AG10803 (cell line): ENCODE measurements at regions not wholly inside any gene's neighbourhood (a gene's known extent, or its start where the extent isn't known, plus 50 kb on each side); places are given as distances from the start of the nearest gene placed in this dataset.

ENCODE experiments used
- DNase-seq: peaks from one replicate; pipeline ENCODE4 v3.0.0; 2010; ENCODE audit warnings: low read depth
- H3K4me3 ChIP-seq: 2 replicates; pipeline ENCODE4 v1.5.1; 2011; ENCODE audit warnings: mild to moderate bottlenecking, low read length, control low read depth
- CTCF ChIP-seq: conservative IDR thresholded peaks from 2 replicates; pipeline ENCODE4 v1.5.1; 2011; ENCODE audit warnings: mild to moderate bottlenecking, low read length, control low read depth, inconsistent platforms

GRCh38 chr18:27763341-27763740 is 413.6 kb downstream of the CDH2 start:
- no peak overlapping the region for H3K4me3 ChIP-seq
- DNase-seq = no peak
- TF ChIP-seq CTCF = no peak

GRCh38 chr18:27762054-27762453 is 414.9 kb downstream of the CDH2 start:
- no peak overlapping the region for H3K4me3 ChIP-seq
- no peak for TF ChIP-seq CTCF
- no peak for DNase-seq

GRCh38 chr18:27752944-27753343 is 424.0 kb downstream of the CDH2 start:
- H3K4me3 ChIP-seq = no peak overlapping the region
- no peak for DNase-seq
- TF ChIP-seq CTCF = no peak

- no peak for DNase-seq
- no peak overlapping the region for H3K4me3 ChIP-seq
- no peak for TF ChIP-seq CTCF
These were observed 426.0 kb downstream of the CDH2 start for GRCh38 chr18:27750923-27751322.

- no peak overlapping the region for H3K4me3 ChIP-seq
- DNase-seq = peak; percentile 48
- peak; percentile 58 for TF ChIP-seq CTCF
These were observed 426.9 kb downstream of the CDH2 start for GRCh38 chr18:27750014-27750413.

GRCh38 chr18:27749194-27749593 is 427.7 kb downstream of the CDH2 start:
- H3K4me3 ChIP-seq = no peak overlapping the region
- TF ChIP-seq CTCF = no peak
- DNase-seq = no peak

- no peak for TF ChIP-seq CTCF
- DNase-seq = no peak
- no peak overlapping the region for H3K4me3 ChIP-seq
These were observed 430.7 kb downstream of the CDH2 start for GRCh38 chr18:27746241-27746640.
